GM21367 (cell line): ENCODE measurements at regions not wholly inside any gene's neighbourhood (a gene's known extent, or its start where the extent isn't known, plus 50 kb on each side); places are given as distances from the start of the nearest gene placed in this dataset.
"Not testable (repeated sequence)": the region's sequence is repeated elsewhere in the genome, so short reads cannot be mapped to it uniquely, and the experiment has no call there.

Source experiments
- ATAC-seq: cut with Tn5 transposase; IDR thresholded peaks from one replicate; pipeline ENCODE4 v1.9.1; 2021; ENCODE audit not compliant: unreplicated experiment

DNA sequence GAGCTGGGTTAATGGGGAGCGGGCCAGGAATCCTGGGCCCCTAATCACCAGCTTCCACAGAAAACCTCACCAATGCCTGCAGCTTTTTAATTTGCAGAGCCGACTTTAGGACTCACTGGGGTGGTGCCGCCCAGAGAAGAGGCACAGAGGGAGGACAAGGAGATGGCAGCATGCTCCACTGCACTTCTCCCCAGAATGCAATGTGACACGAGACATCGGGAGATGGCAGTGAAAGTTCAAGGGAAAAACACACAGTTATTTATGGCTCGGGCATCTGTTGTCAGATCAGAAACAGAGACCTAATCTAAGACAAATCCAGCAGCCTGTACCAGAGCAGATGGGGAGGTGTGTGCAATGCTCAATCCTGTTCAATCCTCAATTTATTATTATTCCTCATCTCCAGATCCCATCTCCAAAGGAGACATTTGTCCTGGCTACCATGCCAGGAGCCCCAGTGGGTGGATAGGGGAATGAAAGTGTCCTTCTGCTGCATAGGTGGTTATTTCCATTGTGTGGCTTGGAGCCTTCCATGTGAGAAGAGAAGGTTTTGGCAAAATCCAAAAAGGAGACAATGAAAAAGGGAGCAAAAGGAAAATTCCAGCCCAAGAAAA lies 250.0 kb downstream of the NXPE2 start:
- ATAC-seq = no peak

DNA sequence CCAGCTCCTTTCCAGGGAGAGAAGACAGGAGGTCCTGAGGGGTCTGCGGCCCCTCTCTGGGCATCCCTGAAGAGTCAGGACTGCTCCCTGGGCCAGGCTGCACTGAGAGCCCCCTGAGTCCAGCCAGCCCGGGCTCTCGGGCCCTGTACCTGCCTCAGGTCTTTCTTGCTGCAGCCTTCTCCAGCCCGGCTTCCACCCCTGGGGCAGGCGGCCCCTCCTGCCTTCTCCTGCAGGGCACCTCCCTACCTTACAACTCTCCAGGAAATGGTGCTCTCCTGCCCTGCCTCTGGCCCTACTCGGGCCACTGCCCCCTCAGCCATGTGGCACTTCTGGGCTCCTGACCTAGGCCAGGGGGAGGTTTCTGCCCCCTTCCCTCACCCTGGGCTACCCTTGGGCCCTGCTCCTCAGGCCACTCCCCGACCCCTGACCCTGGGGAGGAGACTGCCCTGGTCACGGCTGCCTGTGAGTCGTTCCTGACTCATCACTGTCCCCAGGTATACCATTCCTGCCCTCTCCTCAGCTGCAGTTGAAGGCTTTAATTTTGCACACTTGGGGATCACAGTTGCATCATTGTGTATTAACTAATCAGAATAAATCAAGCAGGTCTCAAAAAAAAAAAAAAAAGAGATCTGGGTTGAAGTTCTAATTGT lies 251.1 kb downstream of the NXPE2 start:
- ATAC-seq = no peak

DNA sequence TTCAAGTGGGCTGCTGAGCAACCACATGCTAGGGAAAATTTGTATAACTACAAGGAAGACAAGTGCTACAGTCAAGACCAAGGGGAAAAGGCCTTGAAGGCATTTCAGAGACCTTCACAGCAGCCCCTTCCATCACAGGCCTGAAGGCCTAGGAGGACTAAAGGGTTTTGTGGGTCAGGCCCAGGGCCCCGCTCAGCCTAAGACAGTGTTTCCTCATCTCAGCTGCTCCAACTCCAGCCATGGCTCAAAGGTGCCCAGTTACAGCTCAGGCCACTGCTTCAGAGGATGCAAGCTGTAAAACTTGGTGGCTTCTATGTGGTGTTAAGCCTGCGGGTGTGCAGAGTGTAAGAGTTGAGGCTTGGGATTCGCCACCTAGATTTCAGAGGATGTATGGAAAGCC lies 260.5 kb downstream of the NXPE2 start:
- no peak for ATAC-seq

DNA sequence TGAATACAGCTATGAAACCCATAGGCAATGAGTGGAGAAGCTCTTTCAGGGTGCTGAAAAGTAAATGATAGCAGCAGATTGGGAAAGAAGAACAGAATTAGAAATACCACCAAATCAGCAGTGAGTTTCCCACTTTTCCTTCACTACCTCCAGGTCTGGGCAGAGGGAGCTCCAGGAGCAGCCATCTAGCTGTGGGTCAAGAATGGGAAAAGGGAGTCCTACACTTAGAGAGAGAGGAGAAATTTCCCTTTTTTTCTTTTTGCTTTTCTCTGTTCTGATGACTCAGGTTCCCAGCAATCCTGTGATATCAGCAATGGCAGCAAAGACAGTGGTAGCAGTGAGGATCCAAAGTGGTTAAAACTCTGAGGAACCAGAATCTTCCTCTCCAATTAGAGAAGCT lies 263.9 kb downstream of the NXPE2 start:
- ATAC-seq = no peak

DNA sequence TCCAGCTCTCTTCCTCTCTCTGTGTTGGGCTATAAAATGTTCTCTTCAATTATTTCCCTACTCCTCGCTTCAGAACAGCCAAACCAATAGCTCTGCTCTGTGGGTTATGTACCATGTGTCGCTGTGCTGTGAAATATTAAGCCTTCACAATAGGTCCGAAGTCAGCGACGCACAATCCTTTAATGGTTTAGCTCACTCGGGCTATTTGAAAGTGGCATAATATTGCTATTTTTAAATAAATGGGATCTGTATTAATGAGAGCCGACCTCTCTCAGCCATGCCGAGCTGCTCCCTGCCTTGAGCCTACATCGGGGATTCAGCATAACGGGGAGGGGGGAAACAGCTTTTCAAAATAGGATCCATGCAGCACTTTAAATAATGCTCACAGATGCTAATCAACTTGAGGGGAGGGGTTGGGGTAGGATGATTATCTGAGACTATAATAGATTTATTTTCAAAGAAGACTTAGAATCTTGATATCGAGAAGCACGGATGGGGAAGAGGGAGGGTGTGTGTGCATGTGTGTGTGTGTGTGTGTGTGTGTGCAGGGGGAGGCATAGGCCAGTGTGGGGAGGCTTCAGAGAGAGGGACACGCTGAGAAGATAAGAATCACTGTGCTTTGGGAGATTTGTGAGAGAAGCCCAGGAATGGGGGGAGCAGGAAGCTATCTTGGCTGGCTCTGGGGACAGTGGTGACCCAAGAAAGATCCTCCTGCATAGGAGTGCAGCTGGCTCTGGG lies 271.5 kb downstream of the NXPE2 start:
- no peak for ATAC-seq

DNA sequence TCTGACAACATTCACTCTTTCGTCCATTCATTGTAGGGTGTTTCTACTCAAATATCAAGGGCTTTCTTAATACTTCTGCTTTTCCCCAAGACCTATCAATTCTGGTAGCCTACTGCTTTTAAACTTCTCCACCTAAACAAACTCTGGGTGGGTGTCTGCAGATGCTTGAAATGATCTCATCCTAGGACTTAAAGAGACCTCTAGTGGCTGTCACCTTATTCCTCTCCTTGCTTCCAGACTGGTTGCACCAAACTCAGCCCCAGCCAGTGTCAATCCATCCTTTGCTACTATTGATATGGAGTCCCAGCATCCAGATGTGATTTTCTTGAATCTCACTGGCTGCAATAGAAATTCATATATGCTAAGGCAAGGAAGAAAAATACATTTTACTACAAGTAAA lies 274.7 kb downstream of the NXPE2 start:
- no peak for ATAC-seq

DNA sequence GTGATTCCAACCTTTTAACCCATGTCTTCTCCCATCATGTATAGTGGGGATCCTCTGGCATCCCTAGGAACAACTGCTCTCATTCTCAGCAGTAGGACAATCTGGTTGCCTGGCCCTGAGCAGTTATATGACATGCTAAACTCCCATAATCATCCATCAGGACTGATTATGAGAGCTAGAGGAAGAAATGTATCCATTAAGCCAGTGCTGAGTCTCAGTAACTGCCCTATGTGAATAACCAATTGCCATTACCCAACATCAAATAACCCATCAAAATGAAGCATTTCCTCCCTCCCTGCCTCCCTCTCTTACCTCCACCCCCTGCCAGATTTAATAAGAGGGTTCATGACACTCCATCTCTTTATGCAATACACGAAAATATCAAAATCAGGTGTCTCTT lies 277.6 kb downstream of the NXPE2 start:
- no peak for ATAC-seq

DNA sequence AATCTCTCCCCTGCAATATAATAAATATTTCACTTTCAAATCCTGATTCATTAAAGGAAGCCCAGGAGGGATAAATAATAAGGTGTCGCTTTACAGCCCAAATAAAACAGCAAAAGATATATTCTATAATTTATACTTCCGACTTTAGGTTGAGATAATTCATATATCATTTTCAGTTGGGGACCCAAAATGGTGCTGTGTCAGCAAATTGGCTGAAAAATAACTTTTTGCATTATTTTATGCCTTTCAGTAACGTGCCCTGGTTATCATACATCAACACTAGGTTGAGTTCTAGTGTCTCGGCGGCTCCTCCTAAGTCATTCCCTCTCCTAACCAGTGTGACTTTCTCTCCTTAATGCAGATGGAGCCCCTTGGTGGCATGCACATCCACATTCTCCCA lies 278.2 kb downstream of the NXPE2 start:
- no peak for ATAC-seq

DNA sequence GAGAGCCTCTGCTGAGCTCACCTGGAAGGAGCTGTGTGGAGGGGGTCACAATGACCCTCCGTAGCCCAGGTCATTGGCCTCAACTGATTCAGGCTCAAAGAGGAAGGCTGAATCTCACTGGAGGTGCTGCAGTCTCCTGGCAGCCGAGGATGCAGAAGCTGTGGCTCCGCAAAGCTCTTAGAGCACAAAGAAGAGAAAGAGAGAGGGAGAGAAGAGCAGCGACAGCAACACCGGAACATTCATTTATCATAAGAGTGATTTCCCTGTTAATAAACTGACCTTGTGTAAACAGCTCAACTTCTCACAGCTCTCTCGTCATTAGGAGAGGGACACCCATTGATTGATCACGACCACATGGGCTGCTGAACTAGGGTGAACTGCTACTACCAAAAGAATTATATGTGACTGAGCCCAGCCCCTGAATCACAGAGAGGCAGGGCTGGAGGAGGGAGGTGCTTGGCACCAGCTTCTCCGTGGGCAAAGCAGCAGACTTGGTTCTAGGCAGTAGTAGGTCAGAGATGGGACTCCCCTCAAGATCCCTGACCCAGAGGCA lies 281.7 kb downstream of the NXPE2 start:
- ATAC-seq = no peak

DNA sequence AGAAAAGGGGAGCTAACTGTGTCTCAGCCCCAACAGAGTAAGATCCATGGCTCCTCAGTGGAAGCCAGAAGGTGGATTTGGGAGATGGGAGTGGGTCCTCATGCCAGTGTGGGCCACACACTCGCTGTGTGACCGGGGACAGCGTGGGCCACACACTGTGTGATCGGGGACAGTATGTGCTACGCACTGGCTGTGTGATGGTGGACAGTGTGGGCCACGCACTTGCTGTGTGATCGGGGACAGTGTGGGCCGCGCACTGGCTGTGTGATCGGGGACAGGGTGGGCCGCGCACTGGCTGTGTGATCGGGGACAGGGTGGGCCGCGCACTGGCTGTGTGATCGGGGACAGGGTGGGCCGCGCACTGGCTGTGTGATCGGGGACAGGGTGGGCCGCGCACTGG lies 282.5 kb downstream of the NXPE2 start:
- not testable (repeated sequence) for ATAC-seq

DNA sequence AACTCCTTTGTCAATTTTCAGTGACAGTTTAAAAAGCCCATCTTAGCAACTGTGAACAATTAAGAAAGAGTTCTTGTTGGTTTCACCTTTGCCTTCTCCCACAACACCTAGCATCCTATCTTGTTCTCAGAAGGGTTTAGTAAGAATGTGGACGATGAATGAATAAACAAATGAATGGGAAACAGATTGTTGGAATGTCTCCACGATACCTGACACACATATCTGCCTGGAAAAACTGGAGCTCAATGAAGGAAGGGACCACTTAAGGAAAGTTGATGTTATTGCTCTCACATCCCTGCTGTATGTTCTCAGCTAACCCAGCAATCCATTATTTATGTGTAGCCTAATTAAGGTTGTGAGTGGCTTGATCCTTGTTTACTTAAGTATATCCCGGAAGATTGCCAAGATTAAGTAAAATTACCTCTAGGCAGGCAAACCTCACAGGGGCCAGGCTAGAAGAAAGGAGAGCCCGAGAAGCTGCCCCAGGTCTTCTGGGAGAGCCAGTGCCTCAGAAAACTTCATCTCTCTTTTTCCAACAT lies 286.4 kb downstream of the NXPE2 start:
- ATAC-seq = no peak

DNA sequence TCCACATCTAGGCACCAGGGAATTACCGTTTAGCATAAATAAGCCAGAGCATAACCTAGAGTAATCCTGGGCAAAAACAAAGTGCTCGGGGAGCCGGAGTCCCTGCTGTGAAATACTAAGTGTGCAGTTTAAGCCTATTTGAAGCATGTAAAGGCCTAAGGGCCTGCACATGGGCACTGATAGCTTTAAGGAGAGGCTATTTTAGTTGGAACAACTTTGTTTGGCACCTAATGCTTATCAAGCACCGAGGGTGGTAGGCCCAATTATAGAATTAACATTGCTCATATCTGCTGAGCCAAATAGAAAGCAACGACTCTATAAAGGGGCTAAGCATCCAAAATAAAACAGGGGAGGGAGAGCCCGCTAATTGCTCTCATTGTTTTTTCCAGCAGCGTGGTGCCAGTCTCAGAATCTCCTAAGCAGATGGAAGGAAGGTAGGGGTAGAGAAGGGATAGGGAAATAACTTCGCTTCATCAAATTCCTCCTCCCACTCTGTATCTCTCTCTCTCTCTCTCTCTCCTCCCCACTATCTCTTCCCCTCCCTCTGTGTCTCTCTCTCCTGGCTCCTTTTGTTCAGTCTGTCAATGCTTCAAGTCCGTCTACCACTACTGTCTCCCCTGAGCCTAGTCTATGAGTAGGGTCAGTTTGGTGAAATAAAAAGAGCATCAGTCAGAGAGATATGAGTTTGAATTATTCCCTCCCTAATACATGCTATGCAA lies 292.8 kb downstream of the NXPE2 start:
- ATAC-seq = no peak

DNA sequence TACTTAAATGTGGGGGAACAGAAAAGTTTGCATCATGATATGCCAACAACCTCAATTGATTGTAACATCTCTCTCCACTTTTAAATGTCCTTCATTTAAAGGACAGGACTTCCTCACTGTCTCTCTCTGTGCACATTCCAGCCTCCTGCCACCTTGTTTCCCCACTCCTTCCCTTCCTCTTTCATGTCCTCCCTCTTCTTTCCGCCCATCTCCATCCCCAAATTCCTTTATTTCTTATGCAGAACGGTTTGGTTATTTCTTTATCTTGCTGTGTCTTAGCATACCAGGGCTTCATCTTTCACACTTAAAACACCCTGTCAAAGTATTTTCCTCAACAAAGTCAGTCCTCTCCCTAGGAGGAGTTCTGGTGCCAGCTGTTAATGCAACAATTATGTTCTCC lies 293.8 kb downstream of the NXPE2 start:
- no peak for ATAC-seq

DNA sequence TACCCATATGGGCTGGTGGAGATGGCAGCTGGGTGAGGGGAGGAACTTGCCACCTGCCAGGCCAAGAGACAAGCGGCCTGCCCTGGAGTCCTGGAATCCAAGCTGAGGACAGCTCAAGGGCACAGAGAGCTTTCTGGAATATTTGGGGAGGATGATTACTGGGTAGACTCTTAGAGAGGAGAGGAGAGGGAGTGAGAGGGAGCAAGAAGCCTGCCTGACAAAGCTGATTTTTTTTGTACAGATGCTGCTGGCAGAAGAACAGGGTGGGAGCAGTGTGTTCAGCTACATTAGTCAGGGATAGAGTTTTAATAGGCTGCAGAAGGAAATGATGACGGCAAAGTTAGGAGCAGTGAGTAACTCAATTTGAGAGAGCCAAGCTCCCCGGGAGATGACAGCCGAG lies 299.3 kb downstream of the NXPE2 start:
- no peak for ATAC-seq

DNA sequence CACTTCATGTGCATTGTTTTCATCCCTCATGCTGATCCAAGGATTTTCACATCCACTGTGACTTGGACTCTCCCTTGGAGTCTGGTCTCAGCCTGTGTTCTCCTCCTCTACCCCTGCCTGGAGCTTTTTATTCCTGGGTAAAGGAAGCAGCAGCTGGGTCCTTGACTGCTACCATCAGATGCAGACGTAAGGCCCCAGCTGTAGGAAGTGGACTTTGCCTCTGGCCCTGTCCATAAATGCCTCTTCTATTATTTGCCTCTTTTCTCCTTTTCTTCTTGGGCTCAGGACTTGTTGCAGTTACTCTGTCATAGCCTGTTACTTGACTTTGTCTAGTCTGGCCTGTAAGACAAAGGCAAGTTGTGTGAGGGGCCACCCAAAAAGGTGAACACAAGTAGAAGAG lies 303.8 kb downstream of the NXPE2 start:
- no peak for ATAC-seq

DNA sequence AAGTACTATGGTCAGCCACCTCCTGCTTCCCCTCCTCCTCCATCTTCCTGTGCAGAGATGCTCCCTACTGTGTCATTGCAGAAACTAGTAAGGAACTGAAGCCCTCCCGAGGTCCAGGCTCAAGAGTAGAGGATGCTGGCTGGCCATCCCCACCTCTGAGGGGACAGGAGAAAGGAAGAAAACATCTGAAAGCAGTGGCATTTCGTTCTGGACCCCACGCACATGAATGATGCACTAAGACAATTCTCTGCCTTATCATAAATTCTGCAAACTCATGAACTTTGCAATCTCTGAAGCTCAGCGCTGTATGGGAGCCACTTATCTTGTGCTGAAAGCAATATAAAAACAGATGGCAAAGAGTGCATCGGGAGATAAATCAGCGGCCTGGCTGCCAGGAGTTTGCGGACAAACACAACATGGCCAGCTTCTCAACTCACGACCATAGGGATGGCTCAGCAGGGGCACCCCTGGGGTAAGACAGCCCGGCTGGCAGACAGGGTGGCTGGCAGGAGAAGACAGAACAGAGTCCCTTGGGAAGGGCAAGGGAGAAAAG lies 306.4 kb downstream of the NXPE2 start:
- no peak for ATAC-seq

DNA sequence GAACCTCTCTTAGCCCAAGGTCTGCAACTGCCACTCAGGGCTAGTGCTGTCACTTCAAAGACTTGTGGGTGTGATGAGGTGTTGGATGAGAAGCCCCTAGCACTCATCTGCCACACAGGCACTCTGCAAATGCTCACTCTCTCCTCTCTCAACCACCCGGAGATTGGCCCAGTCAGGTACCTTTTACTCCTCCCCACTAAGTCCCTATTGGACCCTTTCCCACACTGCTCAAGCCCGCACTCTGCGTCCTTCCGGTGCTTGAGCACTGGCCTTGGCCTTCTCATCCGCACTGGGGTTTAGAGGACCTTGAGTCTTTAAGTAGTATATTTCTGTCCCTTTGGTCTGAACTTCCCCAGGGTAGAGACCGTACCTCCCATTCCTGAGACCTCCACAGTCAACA lies 308.0 kb downstream of the NXPE2 start:
- ATAC-seq = no peak

DNA sequence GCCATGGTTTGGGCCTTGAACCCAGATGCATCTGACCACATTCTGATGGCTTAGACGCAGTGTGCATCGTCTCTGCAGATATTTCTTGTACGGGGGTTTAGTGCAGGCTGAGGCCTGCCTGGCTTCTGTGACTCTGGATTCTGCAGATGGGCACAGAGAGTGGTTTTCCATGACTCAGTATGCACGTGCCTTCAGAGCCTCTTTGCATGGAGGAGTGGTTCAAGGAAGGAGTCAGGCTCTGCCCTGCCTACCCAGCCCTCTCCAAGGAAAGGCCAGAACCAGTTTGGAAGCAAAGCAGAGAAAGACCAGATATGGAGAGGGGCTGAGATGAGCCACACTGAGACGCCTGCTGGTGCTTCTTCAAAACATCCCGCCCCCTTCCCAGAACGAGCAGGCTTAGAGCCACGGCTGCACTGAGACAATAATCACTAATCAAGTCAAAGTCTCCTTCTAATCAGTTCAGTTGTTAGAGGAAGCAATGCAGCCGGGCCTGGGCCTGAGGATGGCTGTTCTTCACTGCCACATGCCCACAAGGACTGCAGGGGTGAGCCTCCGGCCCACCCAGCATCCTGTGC lies 308.9 kb downstream of the NXPE2 start:
- no peak for ATAC-seq

DNA sequence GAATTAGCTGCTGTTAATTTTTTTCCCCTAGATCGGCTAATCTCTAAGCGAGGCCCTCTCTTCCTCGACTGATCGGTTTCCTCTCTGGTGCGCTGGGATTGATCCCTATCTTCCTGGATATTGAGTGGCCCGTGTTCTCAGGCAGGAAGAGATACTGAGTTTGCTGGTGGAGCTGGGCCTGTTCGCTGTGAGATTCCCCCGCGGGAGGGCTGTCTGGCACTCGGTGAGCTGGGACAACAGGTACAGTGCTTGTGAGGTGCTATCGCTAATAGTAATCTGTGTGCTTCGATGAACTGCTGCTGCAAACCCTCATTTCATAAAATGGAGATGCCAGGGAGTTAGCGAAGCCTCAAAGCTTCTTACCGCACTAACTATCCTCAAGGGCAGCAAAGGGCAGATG lies 310.3 kb downstream of the NXPE2 start:
- no peak for ATAC-seq

DNA sequence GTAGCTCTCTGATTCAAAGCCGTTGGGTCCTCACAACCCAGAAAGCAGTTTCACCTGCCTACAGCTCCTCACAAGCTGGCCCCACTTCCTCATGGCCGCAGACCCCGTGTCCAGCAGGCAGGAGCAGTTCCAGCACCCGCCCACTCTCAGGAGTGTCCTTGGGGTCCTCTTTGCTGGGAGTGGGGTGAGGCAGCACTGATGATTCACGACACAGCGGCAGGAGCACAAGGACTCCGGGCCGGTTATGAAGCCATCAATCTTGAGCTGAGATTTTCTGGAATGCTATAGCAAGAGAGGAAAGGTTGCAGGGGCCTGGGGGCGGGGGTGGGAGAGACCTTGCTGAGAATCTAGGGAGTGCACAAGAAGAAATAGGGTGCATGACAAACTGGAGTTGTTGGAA lies 311.2 kb downstream of the NXPE2 start:
- ATAC-seq = no peak

DNA sequence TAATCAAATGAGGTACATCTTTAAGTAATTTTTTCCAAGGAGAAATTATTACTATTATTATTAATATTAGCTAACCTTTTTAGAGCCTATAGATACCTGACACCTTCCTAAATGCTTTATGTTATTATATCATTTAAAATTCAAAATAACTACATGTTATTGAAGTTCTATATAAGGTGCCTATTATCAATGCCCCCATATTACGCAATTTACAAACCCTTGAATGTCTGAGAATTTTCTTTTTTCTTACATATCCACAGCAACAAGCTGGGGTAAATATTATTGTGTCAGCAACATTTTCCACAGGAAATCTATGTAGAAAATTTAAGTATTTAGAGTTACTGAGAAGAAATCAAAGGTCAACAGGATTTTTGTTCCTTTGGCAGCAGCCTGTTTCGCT lies 327.3 kb downstream of the NXPE2 start:
- no peak for ATAC-seq
